ENCODE measurements at regions not wholly inside any gene's neighbourhood (a gene's known extent, or its start where the extent isn't known, plus 50 kb on each side); places are given as distances from the start of the nearest gene placed in this dataset.

DNA sequence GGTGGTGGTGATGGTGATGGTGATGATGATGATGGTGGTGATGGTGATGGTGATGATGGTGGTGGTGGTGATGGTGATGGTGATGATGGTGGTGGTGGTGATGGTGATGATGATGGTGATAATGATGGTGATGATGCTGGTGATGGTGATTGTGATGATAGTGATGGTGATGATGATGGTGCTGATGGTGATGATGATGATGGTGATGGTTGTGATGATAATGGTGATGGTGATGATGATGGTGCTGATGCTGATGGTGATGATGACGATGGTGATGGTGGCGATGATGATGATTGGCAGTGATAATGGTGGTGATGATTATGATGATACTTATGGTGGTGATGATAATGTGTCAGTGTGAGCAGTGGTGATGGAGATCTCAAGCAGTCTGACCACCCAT is 90.8 kb upstream of the FOXF1 start:
- TF ChIP-seq, protein P1, sequence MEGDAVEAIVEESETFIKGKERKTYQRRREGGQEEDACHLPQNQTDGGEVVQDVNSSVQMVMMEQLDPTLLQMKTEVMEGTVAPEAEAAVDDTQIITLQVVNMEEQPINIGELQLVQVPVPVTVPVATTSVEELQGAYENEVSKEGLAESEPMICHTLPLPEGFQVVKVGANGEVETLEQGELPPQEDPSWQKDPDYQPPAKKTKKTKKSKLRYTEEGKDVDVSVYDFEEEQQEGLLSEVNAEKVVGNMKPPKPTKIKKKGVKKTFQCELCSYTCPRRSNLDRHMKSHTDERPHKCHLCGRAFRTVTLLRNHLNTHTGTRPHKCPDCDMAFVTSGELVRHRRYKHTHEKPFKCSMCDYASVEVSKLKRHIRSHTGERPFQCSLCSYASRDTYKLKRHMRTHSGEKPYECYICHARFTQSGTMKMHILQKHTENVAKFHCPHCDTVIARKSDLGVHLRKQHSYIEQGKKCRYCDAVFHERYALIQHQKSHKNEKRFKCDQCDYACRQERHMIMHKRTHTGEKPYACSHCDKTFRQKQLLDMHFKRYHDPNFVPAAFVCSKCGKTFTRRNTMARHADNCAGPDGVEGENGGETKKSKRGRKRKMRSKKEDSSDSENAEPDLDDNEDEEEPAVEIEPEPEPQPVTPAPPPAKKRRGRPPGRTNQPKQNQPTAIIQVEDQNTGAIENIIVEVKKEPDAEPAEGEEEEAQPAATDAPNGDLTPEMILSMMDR (IDR thresholded peaks at IDR 0.05; ENCODE audit: control insufficient read depth, extremely low read depth, insufficient read depth), result no peak
- H3K4me3 ChIP-seq (ENCODE audit: low read depth, low read length), result no peak overlapping the region
- no peak for DNase-seq (ENCODE audit: low read depth)

DNA sequence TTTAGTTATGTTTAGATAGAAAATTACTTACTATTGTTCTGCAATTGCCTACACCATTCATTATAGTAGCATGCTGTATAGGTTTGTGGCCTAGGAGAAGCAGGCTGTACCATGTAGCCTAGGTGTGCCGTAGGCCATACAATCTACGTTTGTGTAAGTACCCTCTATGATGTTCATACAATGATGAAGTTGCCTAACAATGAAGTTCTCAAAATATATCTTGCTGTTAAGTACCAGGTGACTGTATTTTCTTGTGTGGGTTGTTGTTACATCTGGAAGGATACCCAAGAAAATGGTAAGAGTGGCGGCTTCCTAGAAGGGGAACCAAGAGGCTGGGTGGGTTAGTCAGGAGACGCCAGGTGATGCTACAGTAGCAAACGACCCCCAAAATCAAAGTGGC is 88.3 kb upstream of the FOXF1 start:
- no peak overlapping the region for H3K4me3 ChIP-seq (ENCODE audit: low read depth, low read length)
- no peak for DNase-seq (ENCODE audit: low read depth)
- TF ChIP-seq, protein P1 (IDR thresholded peaks at IDR 0.05; ENCODE audit: control insufficient read depth, extremely low read depth, insufficient read depth), result no peak

DNA sequence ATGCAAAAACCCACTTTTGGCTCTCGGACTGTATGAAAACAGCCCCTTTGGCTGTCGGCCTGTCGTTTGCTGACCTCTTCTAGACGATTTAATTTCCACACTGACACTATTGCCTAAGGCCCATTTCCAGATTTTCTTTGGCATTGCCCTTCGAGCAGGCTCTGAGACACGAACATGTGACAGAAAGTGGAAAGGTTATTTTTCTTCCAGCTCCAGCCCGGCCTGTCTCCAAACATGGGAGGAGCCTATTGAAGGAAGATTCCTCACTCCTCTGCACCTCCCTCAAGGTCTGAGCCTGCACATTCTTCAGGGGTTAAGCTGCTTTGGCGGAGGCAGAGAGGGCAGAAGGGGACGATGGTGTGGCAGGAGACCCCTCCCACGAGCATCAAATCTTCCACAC is 85.9 kb upstream of the FOXF1 start:
- H3K4me3 ChIP-seq (ENCODE audit: low read depth, low read length), result no peak overlapping the region
- no peak for DNase-seq (ENCODE audit: low read depth)
- TF ChIP-seq, protein P1 (IDR thresholded peaks at IDR 0.05; ENCODE audit: control insufficient read depth, extremely low read depth, insufficient read depth), result no peak

DNA sequence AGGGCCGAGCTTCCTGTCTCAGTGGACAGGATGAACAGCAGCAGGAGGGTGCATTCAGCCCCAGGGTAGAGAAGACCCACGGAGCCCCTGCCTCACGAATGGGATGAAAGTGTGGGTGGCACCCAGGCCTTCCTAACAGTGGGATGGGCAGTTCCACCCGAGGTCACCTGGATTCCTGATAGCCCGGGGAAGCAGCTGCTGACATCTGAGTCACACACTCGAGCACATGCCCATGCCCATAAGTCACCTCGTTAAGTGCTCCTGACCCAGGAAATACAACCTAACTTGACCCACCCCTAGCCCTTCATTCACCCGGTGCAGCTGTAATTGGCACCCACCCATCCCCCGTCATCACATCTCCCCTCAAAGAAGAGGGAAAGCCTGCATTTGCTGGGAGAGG is 85.3 kb upstream of the FOXF1 start:
- no peak overlapping the region for H3K4me3 ChIP-seq (ENCODE audit: low read depth, low read length)
- DNase-seq (ENCODE audit: low read depth), result no peak
- TF ChIP-seq, protein P1 (IDR thresholded peaks at IDR 0.05; ENCODE audit: control insufficient read depth, extremely low read depth, insufficient read depth), result no peak

DNA sequence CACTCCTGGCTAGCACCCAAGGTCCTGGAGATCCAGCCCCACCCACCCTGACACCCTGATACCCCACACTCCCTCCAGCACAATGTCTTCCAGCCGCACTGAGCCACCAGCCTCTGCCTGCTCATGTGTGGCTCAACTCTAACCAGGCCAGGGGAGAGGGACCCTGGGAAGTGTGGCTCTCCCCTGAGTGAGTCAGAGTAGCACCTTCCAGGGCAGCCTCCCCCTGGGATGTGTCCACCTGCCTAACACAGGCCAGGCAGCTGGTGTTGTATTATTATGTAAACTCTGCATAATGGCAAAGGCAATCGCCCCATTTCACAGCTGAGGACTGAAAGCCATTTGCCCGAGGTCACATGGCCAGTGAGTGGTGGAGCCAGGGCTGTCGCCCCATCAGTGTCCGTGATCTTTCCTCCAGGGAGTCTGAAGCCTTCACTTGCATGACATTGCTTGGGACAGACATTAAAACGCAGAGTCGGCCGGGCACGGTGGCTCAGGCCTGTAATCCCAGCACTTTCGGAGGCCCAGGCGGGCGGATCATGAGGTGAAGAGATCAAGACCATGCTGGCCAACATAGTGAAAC is 84.2 kb upstream of the FOXF1 start:
- no peak overlapping the region for H3K4me3 ChIP-seq (ENCODE audit: low read depth, low read length)
- no peak for DNase-seq (ENCODE audit: low read depth)
- TF ChIP-seq, protein P1 (IDR thresholded peaks at IDR 0.05; ENCODE audit: control insufficient read depth, extremely low read depth, insufficient read depth), result no peak

DNA sequence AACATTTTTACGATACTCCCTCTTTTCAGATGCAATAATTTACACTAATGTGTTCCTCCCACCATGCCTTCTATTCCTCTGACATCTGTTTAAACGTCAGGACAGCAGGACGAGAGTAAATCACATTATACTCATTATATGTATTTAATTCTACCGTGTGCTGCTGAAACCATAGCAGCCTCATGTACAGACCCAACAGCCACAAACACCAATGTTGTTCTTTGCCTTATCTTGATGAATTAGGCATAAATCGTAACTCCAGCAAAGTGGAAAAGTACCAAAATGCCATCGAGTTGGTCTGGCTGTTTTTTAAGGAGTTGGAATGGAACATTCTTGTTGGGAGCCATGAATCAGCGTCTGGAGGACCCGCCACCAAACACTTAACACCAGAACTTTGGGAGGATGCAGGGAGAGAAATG is 82.9 kb upstream of the FOXF1 start:
- TF ChIP-seq, protein P1 (IDR thresholded peaks at IDR 0.05; ENCODE audit: control insufficient read depth, extremely low read depth, insufficient read depth), result no peak
- no peak overlapping the region for H3K4me3 ChIP-seq (ENCODE audit: low read depth, low read length)
- no peak for DNase-seq (ENCODE audit: low read depth)
